ENCODE measurements at regions not wholly inside any gene's neighbourhood (a gene's known extent, or its start where the extent isn't known, plus 50 kb on each side); places are given as distances from the start of the nearest gene placed in this dataset.

- ChIA-PET CTCF (ENCODE audit: partially characterized antibody) (no interaction called here), POLR2A (ENCODE audit: partially characterized antibody) (no interaction called here)
- Histone ChIP-seq H3K4me3 (ENCODE audit: low read length in 2 of 2) (no peak overlapping the region), H3K4me1 (ENCODE audit: insufficient read depth, low read length) (no peaks in the 10 kb centered on the region), H3K27ac (ENCODE audit: low read depth, low read length) (no peak overlapping the region), H3K36me3 (ENCODE audit: insufficient read depth, low read length) (no peaks in the 10 kb centered on the region), H3K27me3 (ENCODE audit: insufficient read depth, low read length) (no peaks in the 10 kb centered on the region), H3K9me3 (ENCODE audit: control insufficient read depth in 1 of 2, low read length in 2 of 2) (no peaks in the 10 kb centered on the region)
- peaks cover 0 to 10% (median 4%) of the 10 kb centered on the region in 4 donors for H3K4me1 Mint-ChIP-seq
- H3K36me3 Mint-ChIP-seq, result no peaks in the 10 kb centered on the region
- no peaks in the 10 kb centered on the region for H3K9me3 Mint-ChIP-seq
- intact Hi-C loops (cut with micrococcal nuclease), result no loop called here
- DNase-seq, result no peak
- no peaks in the 10 kb centered on the region for H3K27me3 Mint-ChIP-seq
- no peak overlapping the region for H3K27ac Mint-ChIP-seq
- H3K4me3 Mint-ChIP-seq, result no peak overlapping the region
Observed at GRCh38 chr7:106181658-106182265, 69.7 kb upstream of the SYPL1 start.

- H3K36me3 ChIP-seq (ENCODE audit: insufficient read depth, low read length), result no peaks in the 10 kb centered on the region
- H3K4me1 ChIP-seq (ENCODE audit: insufficient read depth, low read length), result no peaks in the 10 kb centered on the region
- no peak overlapping the region for H3K4me3 ChIP-seq (ENCODE audit: low read length in 2 of 2)
- ChIA-PET POLR2A (ENCODE audit: partially characterized antibody) (no interaction called here), CTCF (ENCODE audit: partially characterized antibody) (interaction anchor here (14.6 kb wide), 1 partner anchor 282 kb away, joined by 392 read pairs; no protein-coding TSS in a partner anchor)
- H3K27ac ChIP-seq (ENCODE audit: low read depth, low read length), result no peak overlapping the region
- no peak for DNase-seq
- H3K9me3 ChIP-seq (ENCODE audit: control insufficient read depth in 1 of 2, low read length in 2 of 2), result no peaks in the 10 kb centered on the region
- Mint-ChIP-seq H3K4me1 (peaks cover 4 to 10% (median 6%) of the 10 kb centered on the region in 4 donors), H3K36me3 (no peaks in the 10 kb centered on the region), H3K4me3 (no peak overlapping the region), H3K27ac (no peak overlapping the region), H3K27me3 (peaks cover 3 to 7% of the 10 kb centered on the region in 2 donors), H3K9me3 (no peaks in the 10 kb centered on the region)
- no peaks in the 10 kb centered on the region for H3K27me3 ChIP-seq (ENCODE audit: insufficient read depth, low read length)
- intact Hi-C loops (cut with micrococcal nuclease), result no loop called here
Observed at GRCh38 chr7:106180721-106181120, 68.6 kb upstream of the SYPL1 start.

- POLR2A ChIA-PET (ENCODE audit: partially characterized antibody), result no interaction called here
- Mint-ChIP-seq H3K4me1 (peaks cover 4 to 9% (median 6%) of the 10 kb centered on the region in 4 donors), H3K9me3 (no peaks in the 10 kb centered on the region), H3K27ac (no peak overlapping the region), H3K36me3 (no peaks in the 10 kb centered on the region), H3K4me3 (peak overlapping the region in 1 of 8 donors; percentile 46), H3K27me3 (peaks cover 3 to 10% of the 10 kb centered on the region in 2 donors)
- no peaks in the 10 kb centered on the region for H3K9me3 ChIP-seq (ENCODE audit: control insufficient read depth in 1 of 2, low read length in 2 of 2)
- intact Hi-C loops (cut with micrococcal nuclease), result loop anchor here (5.0 kb wide), 2 partner anchors 363 to 973 kb away; no protein-coding TSS in a partner anchor
- H3K27ac ChIP-seq (ENCODE audit: low read depth, low read length), result no peak overlapping the region
- no peak for DNase-seq
- CTCF ChIA-PET (ENCODE audit: partially characterized antibody), result interaction anchor here (1.3 to 14.6 kb wide), 3 partner anchors 13 to 284 kb away, joined by 3 to 392 read pairs (median 58); no protein-coding TSS in a partner anchor
- no peak overlapping the region for H3K4me3 ChIP-seq (ENCODE audit: low read length in 2 of 2)
- H3K27me3 ChIP-seq (ENCODE audit: insufficient read depth, low read length), result no peaks in the 10 kb centered on the region
- no peaks in the 10 kb centered on the region for H3K4me1 ChIP-seq (ENCODE audit: insufficient read depth, low read length)
- H3K36me3 ChIP-seq (ENCODE audit: insufficient read depth, low read length), result no peaks in the 10 kb centered on the region
Observed at GRCh38 chr7:106179256-106179655, 67.1 kb upstream of the SYPL1 start.

- H3K27ac Mint-ChIP-seq, result peak overlapping the region in 1 of 7 donors; percentile 12
- H3K4me1 Mint-ChIP-seq, result peaks cover 2 to 4% (median 3%) of the 10 kb centered on the region in 4 donors
- Histone ChIP-seq H3K27me3 (ENCODE audit: insufficient read depth, low read length) (no peaks in the 10 kb centered on the region), H3K4me1 (ENCODE audit: insufficient read depth, low read length) (no peaks in the 10 kb centered on the region), H3K4me3 (ENCODE audit: low read length in 2 of 2) (no peak overlapping the region), H3K36me3 (ENCODE audit: insufficient read depth, low read length) (no peaks in the 10 kb centered on the region), H3K27ac (ENCODE audit: low read depth, low read length) (no peak overlapping the region), H3K9me3 (ENCODE audit: control insufficient read depth in 1 of 2, low read length in 2 of 2) (no peaks in the 10 kb centered on the region)
- H3K4me3 Mint-ChIP-seq, result no peak overlapping the region
- DNase-seq, result no peak
- intact Hi-C loops (cut with micrococcal nuclease), result loop anchor here (5.0 kb wide), 2 partner anchors 364 to 974 kb away; no protein-coding TSS in a partner anchor
- no peaks in the 10 kb centered on the region for H3K36me3 Mint-ChIP-seq
- no peaks in the 10 kb centered on the region for H3K9me3 Mint-ChIP-seq
- ChIA-PET POLR2A (ENCODE audit: partially characterized antibody) (no interaction called here), CTCF (ENCODE audit: partially characterized antibody) (interaction anchor here (0.7 to 14.6 kb wide), 4 partner anchors 8 to 284 kb away, joined by 3 to 392 read pairs (median 30); no protein-coding TSS in a partner anchor)
- H3K27me3 Mint-ChIP-seq, result peaks cover 3 to 10% of the 10 kb centered on the region in 2 donors
Observed at GRCh38 chr7:106178593-106179134, 66.6 kb upstream of the SYPL1 start.

GRCh38 chr7:106177738-106178592 lies 65.9 kb upstream of the SYPL1 start:
- ChIA-PET POLR2A (ENCODE audit: partially characterized antibody) (interaction anchor here (0.9 to 1.7 kb wide), 2 partner anchors 107 to 285 kb away, joined by 3 to 7 read pairs; partner anchors contain the start of gene NAMPT), CTCF (ENCODE audit: partially characterized antibody) (interaction anchor here (0.5 to 14.6 kb wide), 23 partner anchors 7 to 846 kb away, joined by 3 to 392 read pairs (median 4); partner anchors contain the start of gene CCDC71L)
- Mint-ChIP-seq H3K4me3 (no peak overlapping the region), H3K9me3 (no peaks in the 10 kb centered on the region), H3K27ac (no peak overlapping the region), H3K27me3 (peaks cover 3 to 10% of the 10 kb centered on the region in 2 donors), H3K36me3 (no peaks in the 10 kb centered on the region), H3K4me1 (peaks cover 0 to 4% (median 3%) of the 10 kb centered on the region in 4 donors)
- H3K36me3 ChIP-seq (ENCODE audit: insufficient read depth, low read length), result no peaks in the 10 kb centered on the region
- intact Hi-C loops (cut with micrococcal nuclease), result loop anchor here (5.0 kb wide), 2 partner anchors 364 to 974 kb away; no protein-coding TSS in a partner anchor
- H3K4me3 ChIP-seq (ENCODE audit: low read length in 2 of 2), result no peak overlapping the region
- no peak overlapping the region for H3K27ac ChIP-seq (ENCODE audit: low read depth, low read length)
- H3K4me1 ChIP-seq (ENCODE audit: insufficient read depth, low read length), result no peaks in the 10 kb centered on the region
- H3K9me3 ChIP-seq (ENCODE audit: control insufficient read depth in 1 of 2, low read length in 2 of 2), result no peaks in the 10 kb centered on the region
- no peaks in the 10 kb centered on the region for H3K27me3 ChIP-seq (ENCODE audit: insufficient read depth, low read length)
- DNase-seq, result no peak

- peaks cover 0 to 4% (median 3%) of the 10 kb centered on the region in 4 donors for H3K4me1 Mint-ChIP-seq
- H3K27me3 ChIP-seq (ENCODE audit: insufficient read depth, low read length), result no peaks in the 10 kb centered on the region
- DNase-seq, result no peak
- intact Hi-C loops (cut with micrococcal nuclease), result loop anchor here (5.0 kb wide), 2 partner anchors 365 to 975 kb away; no protein-coding TSS in a partner anchor
- H3K27ac ChIP-seq (ENCODE audit: low read depth, low read length), result no peak overlapping the region
- no peaks in the 10 kb centered on the region for H3K36me3 ChIP-seq (ENCODE audit: insufficient read depth, low read length)
- no peak overlapping the region for H3K4me3 ChIP-seq (ENCODE audit: low read length in 2 of 2)
- peaks cover 3 to 10% of the 10 kb centered on the region in 2 donors for H3K27me3 Mint-ChIP-seq
- H3K9me3 Mint-ChIP-seq, result no peaks in the 10 kb centered on the region
- H3K4me1 ChIP-seq (ENCODE audit: insufficient read depth, low read length), result no peaks in the 10 kb centered on the region
- H3K27ac Mint-ChIP-seq, result peak overlapping the region in 1 of 7 donors; percentile 27
- H3K36me3 Mint-ChIP-seq, result no peaks in the 10 kb centered on the region
- CTCF ChIA-PET (ENCODE audit: partially characterized antibody), result interaction anchor here (0.7 to 14.6 kb wide), 29 partner anchors 8 to 581 kb away, joined by 3 to 392 read pairs (median 5); partner anchors contain the start of gene CCDC71L
- POLR2A ChIA-PET (ENCODE audit: partially characterized antibody), result interaction anchor here (0.9 to 1.7 kb wide), 2 partner anchors 108 to 285 kb away, joined by 3 to 7 read pairs; partner anchors contain the start of gene NAMPT
- no peaks in the 10 kb centered on the region for H3K9me3 ChIP-seq (ENCODE audit: control insufficient read depth in 1 of 2, low read length in 2 of 2)
- H3K4me3 Mint-ChIP-seq, result no peak overlapping the region
Observed at GRCh38 chr7:106177300-106177690, 65.2 kb upstream of the SYPL1 start.
